ENCODE measurements at regions not wholly inside any gene's neighbourhood (a gene's known extent, or its start where the extent isn't known, plus 50 kb on each side); places are given as distances from the start of the nearest gene placed in this dataset.
"Not testable (repeated sequence)": the region's sequence is repeated elsewhere in the genome, so short reads cannot be mapped to it uniquely, and the experiment has no call there.

DNA sequence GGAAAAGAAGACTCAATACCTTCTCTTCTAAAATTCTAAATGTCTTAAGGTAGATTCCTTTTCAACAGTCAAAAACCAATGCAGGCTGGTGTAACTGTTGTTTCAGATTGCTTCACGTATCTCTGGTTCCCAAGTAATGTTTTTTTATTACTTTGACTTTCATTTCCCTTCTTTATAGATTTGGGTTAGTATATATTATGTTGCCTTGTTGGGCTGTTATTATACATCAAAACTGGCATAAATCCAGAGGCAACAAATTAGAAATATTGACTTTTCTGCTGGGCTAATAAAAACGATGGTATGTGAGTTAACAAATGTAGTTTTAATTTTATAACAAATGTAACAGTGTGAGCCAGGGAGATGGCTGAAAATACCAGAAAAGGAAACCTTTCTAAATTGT lies 444.7 kb upstream of the TENM3 start:
- peaks cover 6% of the 10 kb centered on the region; the same call in 1 of the 2 replicates for H3K9me3 ChIP-seq (ENCODE audit: insufficient read depth, low read length)
- no peak for DNase-seq (ENCODE audit: low read depth, low spot score)
- no peak for TF ChIP-seq ZNF274 (IDR thresholded peaks at IDR 0.05; ENCODE audit: low read depth, low read length)
- H3K36me3 ChIP-seq (ENCODE audit: insufficient read depth, insufficient read length, low read length): no peaks in the 10 kb centered on the region
- H3K4me1 ChIP-seq (ENCODE audit: insufficient read depth, insufficient read length): no peaks in the 10 kb centered on the region
- H3K9ac ChIP-seq (ENCODE audit: insufficient read length, low read depth): no peak overlapping the region
- no peaks in the 10 kb centered on the region for H3K27me3 ChIP-seq (ENCODE audit: insufficient read depth, insufficient read length)
- no peak overlapping the region for H3K4me3 ChIP-seq (ENCODE audit: insufficient read length, low read depth)

DNA sequence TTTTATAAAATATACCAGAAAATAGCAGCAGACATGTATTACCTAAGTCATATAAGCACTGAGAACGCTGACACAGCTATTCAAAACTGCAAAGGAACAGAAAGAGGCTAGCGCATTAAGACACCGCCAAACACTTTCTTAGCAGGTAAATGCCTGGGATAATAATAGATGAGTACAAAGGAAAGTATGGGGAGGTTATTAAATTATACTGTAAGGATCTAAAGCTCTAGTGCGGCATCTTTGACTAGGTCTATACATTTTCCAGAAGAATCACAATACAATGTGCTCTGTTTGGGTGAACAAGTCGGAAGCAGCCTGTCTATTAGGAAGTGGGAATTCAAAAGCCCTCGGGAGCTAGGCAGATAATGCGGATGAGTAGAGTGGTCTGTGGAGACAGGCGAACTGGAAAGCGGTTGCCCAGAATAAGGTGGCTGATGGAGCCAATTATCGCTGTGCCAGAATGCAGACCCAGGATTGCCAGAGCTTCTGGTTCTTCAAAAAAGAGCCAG lies 443.6 kb upstream of the TENM3 start:
- no peak overlapping the region for H3K4me3 ChIP-seq (ENCODE audit: insufficient read length, low read depth)
- no peaks in the 10 kb centered on the region for H3K27me3 ChIP-seq (ENCODE audit: insufficient read depth, insufficient read length)
- DNase-seq (ENCODE audit: low read depth, low spot score): no peak
- H3K9ac ChIP-seq (ENCODE audit: insufficient read length, low read depth): no peak overlapping the region
- H3K4me1 ChIP-seq (ENCODE audit: insufficient read depth, insufficient read length): no peaks in the 10 kb centered on the region
- TF ChIP-seq ZNF274 (IDR thresholded peaks at IDR 0.05; ENCODE audit: low read depth, low read length): no peak
- TF ChIP-seq YY1 (IDR thresholded peaks at IDR 0.05; ENCODE audit: insufficient read depth, insufficient read length): no peak
- TF ChIP-seq SUZ12 (IDR thresholded peaks at IDR 0.05; ENCODE audit: extremely low read depth, insufficient read depth, insufficient read length): no peak
- peaks cover 6% of the 10 kb centered on the region; the same call in 1 of the 2 replicates for H3K9me3 ChIP-seq (ENCODE audit: insufficient read depth, low read length)
- no peaks in the 10 kb centered on the region for H3K36me3 ChIP-seq (ENCODE audit: insufficient read depth, insufficient read length, low read length)

DNA sequence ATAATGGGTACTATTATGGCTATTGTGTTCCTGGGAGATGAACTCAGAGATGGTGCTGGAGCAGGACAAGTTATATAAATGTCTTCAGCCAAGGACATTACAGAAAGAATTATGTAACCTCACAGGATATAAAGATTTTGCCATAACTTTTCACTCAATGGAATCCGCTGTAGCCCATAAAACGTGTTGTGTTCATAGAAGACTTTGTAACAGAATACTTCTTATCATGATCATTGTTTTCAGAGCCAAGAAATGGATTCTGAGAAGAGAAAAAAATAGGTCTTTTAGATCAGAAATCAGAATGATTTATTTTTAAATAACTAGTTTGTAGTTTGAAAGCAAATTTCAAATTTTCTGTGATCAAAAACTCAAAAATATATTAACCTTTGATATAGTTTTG lies 441.0 kb upstream of the TENM3 start:
- no peaks in the 10 kb centered on the region for H3K9me3 ChIP-seq (ENCODE audit: insufficient read depth, low read length)
- no peak overlapping the region for H3K4me3 ChIP-seq (ENCODE audit: insufficient read length, low read depth)
- H3K27me3 ChIP-seq (ENCODE audit: insufficient read depth, insufficient read length): no peaks in the 10 kb centered on the region
- H3K4me1 ChIP-seq (ENCODE audit: insufficient read depth, insufficient read length): no peaks in the 10 kb centered on the region
- no peak for TF ChIP-seq YY1 (IDR thresholded peaks at IDR 0.05; ENCODE audit: insufficient read depth, insufficient read length)
- no peak for TF ChIP-seq SUZ12 (IDR thresholded peaks at IDR 0.05; ENCODE audit: extremely low read depth, insufficient read depth, insufficient read length)
- no peak for TF ChIP-seq ZNF274 (IDR thresholded peaks at IDR 0.05; ENCODE audit: low read depth, low read length)
- no peaks in the 10 kb centered on the region for H3K36me3 ChIP-seq (ENCODE audit: insufficient read depth, insufficient read length, low read length)
- no peak for DNase-seq (ENCODE audit: low read depth, low spot score)
- H3K9ac ChIP-seq (ENCODE audit: insufficient read length, low read depth): no peak overlapping the region

DNA sequence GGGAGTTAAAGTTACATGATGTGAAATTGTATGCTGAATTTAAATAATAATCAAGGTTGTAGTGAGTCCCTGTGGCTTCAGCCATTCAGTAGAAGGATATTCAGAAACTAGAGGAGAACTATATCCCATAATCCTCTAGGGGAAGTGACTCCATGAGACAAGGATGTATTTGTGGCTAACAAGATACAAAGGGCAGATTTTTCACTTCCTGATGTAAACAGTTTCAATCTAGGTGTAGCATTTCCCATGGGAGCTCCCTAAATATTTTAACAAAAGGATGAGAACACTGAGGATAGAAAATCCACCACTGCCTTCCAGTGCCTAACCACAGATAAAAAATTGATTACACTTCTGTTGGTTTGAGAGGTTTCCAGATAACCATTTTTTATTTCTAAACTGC lies 435.4 kb upstream of the TENM3 start:
- H3K9me3 ChIP-seq (ENCODE audit: insufficient read depth, low read length): no peaks in the 10 kb centered on the region
- no peaks in the 10 kb centered on the region for H3K27me3 ChIP-seq (ENCODE audit: insufficient read depth, insufficient read length)
- H3K36me3 ChIP-seq (ENCODE audit: insufficient read depth, insufficient read length, low read length): no peaks in the 10 kb centered on the region
- TF ChIP-seq YY1 (IDR thresholded peaks at IDR 0.05; ENCODE audit: insufficient read depth, insufficient read length) (no peak), ZNF274 (IDR thresholded peaks at IDR 0.05; ENCODE audit: low read depth, low read length) (no peak), SUZ12 (IDR thresholded peaks at IDR 0.05; ENCODE audit: extremely low read depth, insufficient read depth, insufficient read length) (no peak)
- DNase-seq (ENCODE audit: low read depth, low spot score): no peak
- H3K4me3 ChIP-seq (ENCODE audit: insufficient read length, low read depth): no peak overlapping the region
- H3K9ac ChIP-seq (ENCODE audit: insufficient read length, low read depth): no peak overlapping the region
- no peaks in the 10 kb centered on the region for H3K4me1 ChIP-seq (ENCODE audit: insufficient read depth, insufficient read length)

DNA sequence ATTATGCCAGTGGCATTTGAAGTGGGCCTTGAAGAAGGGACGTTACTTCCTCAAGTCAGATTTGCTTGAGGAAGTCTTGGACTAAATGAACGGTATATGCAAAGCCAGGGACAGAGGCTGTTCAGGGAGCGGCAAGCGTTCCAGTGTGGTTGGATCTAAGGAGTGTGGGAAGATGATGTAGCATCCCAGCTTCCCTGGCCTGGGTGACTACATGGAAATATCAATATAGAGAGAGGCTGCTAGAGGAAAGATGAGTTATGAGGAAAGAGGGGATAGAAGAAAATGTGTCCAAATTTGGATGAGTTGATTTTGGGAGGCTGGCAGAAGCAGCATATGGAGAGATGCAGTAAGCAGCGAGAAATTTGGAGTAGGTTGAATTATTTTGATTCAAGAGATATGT lies 432.5 kb upstream of the TENM3 start:
- no peaks in the 10 kb centered on the region for H3K27me3 ChIP-seq (ENCODE audit: insufficient read depth, insufficient read length)
- no peak overlapping the region for H3K4me3 ChIP-seq (ENCODE audit: insufficient read length, low read depth)
- no peak overlapping the region for H3K9ac ChIP-seq (ENCODE audit: insufficient read length, low read depth)
- H3K9me3 ChIP-seq (ENCODE audit: insufficient read depth, low read length): no peaks in the 10 kb centered on the region
- TF ChIP-seq SUZ12 (IDR thresholded peaks at IDR 0.05; ENCODE audit: extremely low read depth, insufficient read depth, insufficient read length): no peak
- no peak for DNase-seq (ENCODE audit: low read depth, low spot score)
- H3K36me3 ChIP-seq (ENCODE audit: insufficient read depth, insufficient read length, low read length): no peaks in the 10 kb centered on the region
- no peaks in the 10 kb centered on the region for H3K4me1 ChIP-seq (ENCODE audit: insufficient read depth, insufficient read length)

DNA sequence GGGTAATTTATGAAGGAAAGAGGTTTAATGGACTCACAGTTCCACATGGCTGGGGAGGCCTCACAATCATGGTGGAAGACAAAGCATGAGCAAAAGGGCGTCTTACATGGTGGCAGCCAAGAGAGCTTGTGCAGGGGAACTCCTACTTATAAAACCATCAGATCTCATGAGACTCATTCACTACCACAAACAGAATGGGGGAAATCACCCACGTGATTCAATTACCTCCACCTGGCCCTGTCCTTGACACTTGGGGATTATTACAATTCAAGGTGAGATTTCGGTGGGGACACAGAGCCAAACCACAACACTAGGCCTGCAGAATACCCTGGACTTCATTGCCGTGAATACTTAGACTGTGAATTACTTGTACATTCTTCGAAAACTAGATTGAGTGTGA lies 431.7 kb upstream of the TENM3 start:
- H3K4me3 ChIP-seq (ENCODE audit: insufficient read length, low read depth); H3K9ac ChIP-seq (ENCODE audit: insufficient read length, low read depth); H3K27me3 ChIP-seq (ENCODE audit: insufficient read depth, insufficient read length); DNase-seq (ENCODE audit: low read depth, low spot score); H3K9me3 ChIP-seq (ENCODE audit: insufficient read depth, low read length); H3K36me3 ChIP-seq (ENCODE audit: insufficient read depth, insufficient read length, low read length); H3K4me1 ChIP-seq (ENCODE audit: insufficient read depth, insufficient read length): not testable (repeated sequence)

DNA sequence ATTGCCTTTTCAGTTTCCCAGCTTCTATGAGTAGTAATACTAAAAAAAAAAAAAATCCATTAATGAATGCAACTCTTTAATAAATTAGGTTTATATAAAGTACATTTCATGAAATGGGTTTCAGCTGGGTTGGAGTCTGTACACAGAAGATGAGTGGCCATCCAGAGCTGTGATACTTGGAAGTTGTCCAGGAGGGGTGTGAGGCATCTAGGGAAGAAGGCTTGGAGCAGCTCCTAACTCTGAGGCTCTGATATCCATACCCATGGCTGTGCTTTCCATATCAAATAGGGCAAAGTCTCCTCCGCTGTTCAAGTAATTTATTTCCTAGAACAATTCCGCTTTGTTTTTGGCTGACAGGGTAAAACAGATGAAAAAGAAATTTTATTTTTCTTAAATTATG lies 423.3 kb upstream of the TENM3 start:
- H3K4me3 ChIP-seq (ENCODE audit: insufficient read length, low read depth): no peak overlapping the region
- H3K4me1 ChIP-seq (ENCODE audit: insufficient read depth, insufficient read length): no peaks in the 10 kb centered on the region
- H3K9me3 ChIP-seq (ENCODE audit: insufficient read depth, low read length): peaks cover 10% of the 10 kb centered on the region; the same call in 1 of the 2 replicates
- TF ChIP-seq ZNF274 (IDR thresholded peaks at IDR 0.05; ENCODE audit: low read depth, low read length) (no peak), YY1 (IDR thresholded peaks at IDR 0.05; ENCODE audit: insufficient read depth, insufficient read length) (no peak), SUZ12 (IDR thresholded peaks at IDR 0.05; ENCODE audit: extremely low read depth, insufficient read depth, insufficient read length) (no peak)
- DNase-seq (ENCODE audit: low read depth, low spot score): no peak
- no peaks in the 10 kb centered on the region for H3K36me3 ChIP-seq (ENCODE audit: insufficient read depth, insufficient read length, low read length)
- H3K9ac ChIP-seq (ENCODE audit: insufficient read length, low read depth): no peak overlapping the region
- H3K27me3 ChIP-seq (ENCODE audit: insufficient read depth, insufficient read length): no peaks in the 10 kb centered on the region

DNA sequence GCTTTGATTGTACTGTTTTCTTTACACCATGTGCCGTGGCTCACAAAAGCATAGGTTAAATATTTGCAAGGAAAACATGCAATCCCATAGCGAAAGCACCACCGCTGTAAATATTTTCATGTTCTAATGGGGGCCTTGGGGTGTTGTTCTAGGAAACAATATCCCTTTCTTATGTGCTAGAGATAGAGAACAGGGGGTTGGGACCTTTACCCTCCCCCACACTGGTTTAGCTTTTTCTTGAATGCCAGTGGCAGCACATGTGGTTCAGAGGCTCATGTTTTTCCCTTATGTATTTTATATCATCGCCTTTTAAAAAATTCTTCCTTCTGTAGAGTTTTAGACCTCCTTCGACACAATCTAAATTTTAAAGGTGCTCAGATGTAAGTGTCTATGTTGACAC lies 422.6 kb upstream of the TENM3 start:
- no peak for TF ChIP-seq SUZ12 (IDR thresholded peaks at IDR 0.05; ENCODE audit: extremely low read depth, insufficient read depth, insufficient read length)
- no peak for TF ChIP-seq YY1 (IDR thresholded peaks at IDR 0.05; ENCODE audit: insufficient read depth, insufficient read length)
- TF ChIP-seq ZNF274 (IDR thresholded peaks at IDR 0.05; ENCODE audit: low read depth, low read length): no peak
- peaks cover 10% of the 10 kb centered on the region; the same call in 1 of the 2 replicates for H3K9me3 ChIP-seq (ENCODE audit: insufficient read depth, low read length)

More for the DNA sequence above, 422.6 kb upstream of the TENM3 start:
- no peak overlapping the region for H3K4me3 ChIP-seq (ENCODE audit: insufficient read length, low read depth)
- H3K36me3 ChIP-seq (ENCODE audit: insufficient read depth, insufficient read length, low read length): no peaks in the 10 kb centered on the region
- H3K27me3 ChIP-seq (ENCODE audit: insufficient read depth, insufficient read length): no peaks in the 10 kb centered on the region
- no peak for DNase-seq (ENCODE audit: low read depth, low spot score)
- H3K4me1 ChIP-seq (ENCODE audit: insufficient read depth, insufficient read length): no peaks in the 10 kb centered on the region
- no peak overlapping the region for H3K9ac ChIP-seq (ENCODE audit: insufficient read length, low read depth)

Measured in NT2/D1 (cell line).